GM12878 (cell line): ENCODE measurements at regions not wholly inside any gene's neighbourhood (a gene's known extent, or its start where the extent isn't known, plus 50 kb on each side); places are given as distances from the start of the nearest gene placed in this dataset.

Experiments used
- ATAC-seq: fragments of 200-7000 bp; cut with Tn5 transposase; 3 replicates; pipeline ENCODE4 v1.9.1; 2020; ENCODE audit warnings: mild to moderate bottlenecking, moderate library complexity
- BruUV-seq: library from RNA; stranded (reverse); fragments of 400-500 nt; replicated peaks from 2 replicates; lab custom pipeline; 2021; lab: Mats Ljungman, UMichigan
- CTCF ChIA-PET: fragments of 300-600 bp; sonication (Branson Sonifier 250); formaldehyde crosslinking; extraction: SDS; loops from one replicate; lab custom pipeline; 2021; ENCODE audit warnings: inconsistent platforms; lab: Yijun Ruan, JAX
- POLR2A ChIA-PET: fragments of 350-600 bp; formaldehyde crosslinking; extraction: SDS; loops from one replicate; lab custom pipeline; 2021; ENCODE audit warnings: inconsistent platforms; lab: Charles Lee
- RAD21 ChIA-PET: fragments of 300-600 bp; sonication (Branson Sonifier 250); formaldehyde crosslinking; loops from one replicate; lab custom pipeline; 2023; ENCODE audit warnings: antibody characterized with exemption; ENCODE audit not compliant: unreplicated experiment; lab: Charles Lee
- SMC1A ChIA-PET: fragments of 300-600 bp; sonication (Branson Sonifier 250); formaldehyde crosslinking; loops from one replicate; lab custom pipeline; 2023; ENCODE audit not compliant: unreplicated experiment, uncharacterized antibody; lab: Charles Lee
- DNase-seq: peaks from one replicate; pipeline ENCODE4 v3.0.0-alpha.2; 2011; ENCODE audit warnings: low read depth, low spot score
- FAIRE-seq: peaks from 3 replicates; lab custom pipeline; 2011; peaks lifted over from hg19 to GRCh38; lab: Jason Lieb, UNC
- H2AFZ ChIP-seq: 2 replicates; pipeline ENCODE4 v1.6.0; 2011; ENCODE audit warnings: low read depth, low read length, control low read depth; ENCODE audit not compliant: control insufficient read depth
- H3K27ac ChIP-seq: 2 replicates; pipeline ENCODE4 v1.5.1; 2011; ENCODE audit warnings: control low read depth; ENCODE audit not compliant: control insufficient read depth, insufficient read depth
- H3K27me3 ChIP-seq, 2 experiments: replicated peaks in 1 of 2; 2 replicates each; pipeline versions ENCODE4 v1.6.0 to v1.6.1; 2011; ENCODE audit warnings: low read length in 1 of 2; ENCODE audit not compliant: control insufficient read depth in 2 of 2, insufficient read depth in 2 of 2
- H3K36me3 ChIP-seq, 2 experiments: 2 replicates each; pipeline ENCODE4 v1.5.1; 2011; ENCODE audit warnings: low read length in 1 of 2; ENCODE audit not compliant: control insufficient read depth in 2 of 2, insufficient read depth in 2 of 2
- H3K4me1 ChIP-seq: 2 replicates; pipeline ENCODE4 v1.6.1; 2011; ENCODE audit warnings: mild to moderate bottlenecking, low read length, moderate library complexity, mixed read lengths; ENCODE audit not compliant: control insufficient read depth, insufficient read depth
- H3K4me2 ChIP-seq: 2 replicates; pipeline ENCODE4 v1.6.0; 2011; ENCODE audit warnings: control low read depth; ENCODE audit not compliant: control insufficient read depth, insufficient read depth
- H3K4me3 ChIP-seq: fragments of 200-600 bp; sonication (generic); 2 replicates; pipeline ENCODE4 v1.5.1; 2016
- H3K79me2 ChIP-seq: 2 replicates; pipeline ENCODE4 v1.6.0; 2011; ENCODE audit warnings: low read length; ENCODE audit not compliant: control insufficient read depth, insufficient read depth
- H3K9ac ChIP-seq: 2 replicates; pipeline ENCODE4 v1.8.0; 2011; ENCODE audit warnings: low read length, control low read depth, mixed read lengths; ENCODE audit not compliant: control insufficient read depth, insufficient read depth
- H3K9me3 ChIP-seq: replicated peaks from 3 replicates; pipeline ENCODE4 v1.5.1; 2011; ENCODE audit warnings: mild to moderate bottlenecking, low read length; ENCODE audit not compliant: control insufficient read depth, insufficient read depth
- H4K20me1 ChIP-seq: 2 replicates; pipeline ENCODE4 v1.6.0; 2011; ENCODE audit not compliant: control insufficient read depth, insufficient read depth
- ATF7 ChIP-seq: fragments of 450-650 bp; IDR thresholded peaks from 2 replicates; pipeline ENCODE4 v1.6.1; 2016; ENCODE audit warnings: low read depth, mild to moderate bottlenecking
- CBFB ChIP-seq: IDR thresholded peaks from 2 replicates; pipeline ENCODE4 v1.6.1; 2016; ENCODE audit warnings: antibody characterized with exemption, low read depth
- CEBPZ ChIP-seq: fragments of 150-350 bp; IDR thresholded peaks from 2 replicates; pipeline ENCODE4 v1.6.1; 2016; ENCODE audit warnings: low read depth, low read length
- DPF2 ChIP-seq: fragments of 450-650 bp; IDR thresholded peaks from 2 replicates; pipeline ENCODE4 v1.6.1; 2017; ENCODE audit warnings: mild to moderate bottlenecking
- ELK1 ChIP-seq: IDR thresholded peaks from 2 replicates; pipeline ENCODE4 v1.6.1; 2012; ENCODE audit warnings: low read depth, low read length, improper control_type of control experiment
- MEF2A ChIP-seq: IDR thresholded peaks from 2 replicates; pipeline ENCODE4 v1.6.1; 2011; ENCODE audit warnings: low read depth, mild to moderate bottlenecking, low read length, moderate library complexity; ENCODE audit not compliant: insufficient read depth
- NBN ChIP-seq: fragments of 450-650 bp; IDR thresholded peaks from 2 replicates; pipeline ENCODE4 v1.6.1; 2016
- NFYB ChIP-seq: IDR thresholded peaks from 2 replicates; pipeline ENCODE4 v1.6.1; 2011; ENCODE audit warnings: low read depth, mild to moderate bottlenecking, low read length, improper control_type of control experiment, moderate library complexity; ENCODE audit not compliant: insufficient read depth
- POLR2A ChIP-seq: IDR thresholded peaks from 2 replicates; pipeline ENCODE4 v1.6.1; 2011; ENCODE audit warnings: low read depth, mild to moderate bottlenecking, low read length
- POLR2AphosphoS2 ChIP-seq: IDR thresholded peaks from 2 replicates; pipeline ENCODE4 v1.6.1; 2011; ENCODE audit warnings: low read depth, mild to moderate bottlenecking, low read length, improper control_type of control experiment, moderate library complexity
- RAD21 ChIP-seq: IDR thresholded peaks from 2 replicates; pipeline ENCODE4 v1.6.1; 2011; ENCODE audit warnings: mild to moderate bottlenecking, low read depth, low read length, moderate library complexity; ENCODE audit not compliant: insufficient read depth
- RELA ChIP-seq: fragments of 450-650 bp; IDR thresholded peaks from 2 replicates; pipeline ENCODE4 v1.8.0; 2014; ENCODE audit warnings: borderline replicate concordance; ENCODE audit not compliant: partially characterized antibody
- SMAD5 ChIP-seq: IDR thresholded peaks from 2 replicates; pipeline ENCODE4 v1.6.1; 2016; ENCODE audit warnings: antibody characterized with exemption, low read depth
- SMC3 ChIP-seq: IDR thresholded peaks from 2 replicates; pipeline ENCODE4 v1.6.1; 2011; ENCODE audit warnings: low read length, improper control_type of control experiment, borderline replicate concordance
- ZBTB11 ChIP-seq: fragments of 450-650 bp; formaldehyde crosslinking; IDR thresholded peaks from 2 replicates; pipeline ENCODE4 v1.5.0; 2022; ENCODE audit warnings: mild to moderate bottlenecking, missing genetic modification characterization
- WGBS: methylation state at CpG from one replicate; pipeline ENCODE4 v1.1.6; 2016; ENCODE audit warnings: low lambda C conversion rate; ENCODE audit not compliant: insufficient replicate concordance, insufficient coverage; ENCODE audit errors: missing lambda C conversion rate; 5-methylcytosine and 5-hydroxymethylcytosine counted together
- in situ Hi-C: fragments of 300-500 bp; cut with MboI; formaldehyde crosslinking; loops from 9 replicates; pipeline ENCODE4 v1.14.3; 2018; ENCODE audit warnings: mixed read lengths
- intact Hi-C: fragments of 100-400 bp; cut with micrococcal nuclease; formaldehyde crosslinking; loops from one replicate; pipeline ENCODE4 v1.14.2; 2022; ENCODE audit not compliant: unreplicated experiment

- Histone ChIP-seq H3K79me2 (no peaks in the 10 kb centered on the region), H4K20me1 (no peaks in the 10 kb centered on the region), H2AFZ (no peak overlapping the region), H3K4me2 (no peak overlapping the region), H3K27me3 (no peaks in the 10 kb centered on the region), H3K4me1 (no peaks in the 10 kb centered on the region), H3K9me3 (no peaks in the 10 kb centered on the region), H3K4me3 (no peak overlapping the region), H3K36me3 (no peaks in the 10 kb centered on the region), H3K27ac (no peak overlapping the region), H3K9ac (no peak overlapping the region)
- ATAC-seq (no peak), FAIRE-seq (no peak), DNase-seq (no peak)
- intact Hi-C loops (no loop called here), in situ Hi-C loops (no loop called here)
- no peak for TF ChIP-seq RELA
- no peak for TF ChIP-seq POLR2AphosphoS2
- no peak for TF ChIP-seq CEBPZ
- no peak for TF ChIP-seq NBN
- TF ChIP-seq DPF2 = no peak
- no peak for TF ChIP-seq ELK1
- no peak for TF ChIP-seq ATF7
- no peak for TF ChIP-seq ZBTB11
- no peak for TF ChIP-seq SMC3
- no peak for TF ChIP-seq NFYB
- no peak for TF ChIP-seq CBFB
- TF ChIP-seq POLR2A = no peak
- TF ChIP-seq SMAD5 = no peak
- no peak for TF ChIP-seq RAD21
- no peak for TF ChIP-seq MEF2A
- ChIA-PET CTCF (interaction anchor here (0.6 kb wide), 1 partner anchor 230 kb away, joined by 3 read pairs; no protein-coding TSS in a partner anchor), SMC1A (no interaction called here), RAD21 (no interaction called here), POLR2A (no interaction called here)
- BruUV-seq = no TSS peak
- WGBS = 56% methylated on average over 9 of the region's 9 CpGs
Measured at GRCh38 chr3:168342946-168343850, 247.5 kb upstream of the GOLIM4 start.
